ENCODE measurements at regions not wholly inside any gene's neighbourhood (a gene's known extent, or its start where the extent isn't known, plus 50 kb on each side); places are given as distances from the start of the nearest gene placed in this dataset.

GRCh38 chr4:149931431-149931830 lies 115.8 kb upstream of the IQCM start:
- Histone ChIP-seq H3K4me3 (ENCODE audit: low read length) (no peak overlapping the region), H3K27ac (ENCODE audit: low read length) (no peak overlapping the region), H3K4me1 (ENCODE audit: control insufficient read depth, insufficient read depth, low read length) (no peaks in the 10 kb centered on the region), H3K9me3 (ENCODE audit: control insufficient read depth, low read length) (no peaks in the 10 kb centered on the region), H3K27me3 (ENCODE audit: control insufficient read depth, insufficient read depth) (no peaks in the 10 kb centered on the region)
- 61% methylated on average over 2 of the region's 2 CpGs for WGBS
- DNase-seq, result no peak
- ATAC-seq, result no peak
- intact Hi-C loops (cut with DNase I), result no loop called here

GRCh38 chr4:149932188-149932587 lies 116.5 kb upstream of the IQCM start:
- Histone ChIP-seq H3K27ac (ENCODE audit: low read length) (no peak overlapping the region), H3K4me3 (ENCODE audit: low read length) (no peak overlapping the region), H3K27me3 (ENCODE audit: control insufficient read depth, insufficient read depth) (no peaks in the 10 kb centered on the region), H3K4me1 (ENCODE audit: control insufficient read depth, insufficient read depth, low read length) (no peaks in the 10 kb centered on the region), H3K9me3 (ENCODE audit: control insufficient read depth, low read length) (no peaks in the 10 kb centered on the region)
- ATAC-seq (no peak), DNase-seq (no peak)
- 83% methylated on average over 3 of the region's 3 CpGs for WGBS
- intact Hi-C loops (cut with DNase I), result no loop called here

GRCh38 chr4:149933120-149933519 lies 117.5 kb upstream of the IQCM start:
- no peak for DNase-seq
- H3K27ac ChIP-seq (ENCODE audit: low read length), result no peak overlapping the region
- H3K9me3 ChIP-seq (ENCODE audit: control insufficient read depth, low read length), result no peaks in the 10 kb centered on the region
- no peaks in the 10 kb centered on the region for H3K27me3 ChIP-seq (ENCODE audit: control insufficient read depth, insufficient read depth)
- H3K4me1 ChIP-seq (ENCODE audit: control insufficient read depth, insufficient read depth, low read length), result no peaks in the 10 kb centered on the region
- H3K4me3 ChIP-seq (ENCODE audit: low read length), result no peak overlapping the region
- no peak for ATAC-seq
- intact Hi-C loops (cut with DNase I), result no loop called here
- 17% methylated on average over 1 of the region's 1 CpG for WGBS

- Histone ChIP-seq H3K27ac (ENCODE audit: low read length) (no peak overlapping the region), H3K27me3 (ENCODE audit: control insufficient read depth, insufficient read depth) (no peaks in the 10 kb centered on the region), H3K4me1 (ENCODE audit: control insufficient read depth, insufficient read depth, low read length) (no peaks in the 10 kb centered on the region), H3K4me3 (ENCODE audit: low read length) (no peak overlapping the region), H3K9me3 (ENCODE audit: control insufficient read depth, low read length) (no peaks in the 10 kb centered on the region)
- ATAC-seq (peak; percentile 34 to 47), DNase-seq (no peak)
- WGBS, result 26% methylated on average over 3 of the region's 3 CpGs
- intact Hi-C loops (cut with DNase I), result no loop called here
Observed at GRCh38 chr4:149933883-149934282, 118.2 kb upstream of the IQCM start.

- Histone ChIP-seq H3K4me3 (ENCODE audit: low read length) (no peak overlapping the region), H3K27ac (ENCODE audit: low read length) (no peak overlapping the region), H3K9me3 (ENCODE audit: control insufficient read depth, low read length) (no peaks in the 10 kb centered on the region), H3K27me3 (ENCODE audit: control insufficient read depth, insufficient read depth) (no peaks in the 10 kb centered on the region), H3K4me1 (ENCODE audit: control insufficient read depth, insufficient read depth, low read length) (no peaks in the 10 kb centered on the region)
- WGBS, result 62% methylated on average over 5 of the region's 5 CpGs
- no peak for ATAC-seq
- intact Hi-C loops (cut with DNase I), result no loop called here
- DNase-seq, result no peak
Observed at GRCh38 chr4:149949381-149949780, 128.9 kb upstream of the DCLK2 start.

GRCh38 chr4:149951152-149951900 lies 126.9 kb upstream of the DCLK2 start:
- WGBS, result 82% methylated on average over 5 of the region's 5 CpGs

GRCh38 chr4:149952101-149952500 lies 126.1 kb upstream of the DCLK2 start:
- H3K9me3 ChIP-seq (ENCODE audit: control insufficient read depth, low read length), result no peaks in the 10 kb centered on the region
- H3K27ac ChIP-seq (ENCODE audit: low read length), result no peak overlapping the region
- DNase-seq (no peak), ATAC-seq (no peak)
- H3K4me1 ChIP-seq (ENCODE audit: control insufficient read depth, insufficient read depth, low read length), result no peaks in the 10 kb centered on the region
- no peaks in the 10 kb centered on the region for H3K27me3 ChIP-seq (ENCODE audit: control insufficient read depth, insufficient read depth)
- intact Hi-C loops (cut with DNase I), result no loop called here
- no peak overlapping the region for H3K4me3 ChIP-seq (ENCODE audit: low read length)
- WGBS, result 90% methylated on average over 1 of the region's 1 CpG

More at GRCh38 chr4:149951152-149951900, 126.9 kb upstream of the DCLK2 start:
- H3K4me1 ChIP-seq (ENCODE audit: control insufficient read depth, insufficient read depth, low read length), result no peaks in the 10 kb centered on the region
- H3K9me3 ChIP-seq (ENCODE audit: control insufficient read depth, low read length), result no peaks in the 10 kb centered on the region
- intact Hi-C loops (cut with DNase I), result no loop called here
- no peak overlapping the region for H3K27ac ChIP-seq (ENCODE audit: low read length)
- no peak overlapping the region for H3K4me3 ChIP-seq (ENCODE audit: low read length)
- DNase-seq, result no peak
- ATAC-seq, result no peak
- no peaks in the 10 kb centered on the region for H3K27me3 ChIP-seq (ENCODE audit: control insufficient read depth, insufficient read depth)

- 83% methylated on average over 5 of the region's 5 CpGs for WGBS
- no peak for ATAC-seq
- H3K4me3 ChIP-seq (ENCODE audit: low read length), result no peak overlapping the region
- DNase-seq, result no peak
- no peaks in the 10 kb centered on the region for H3K27me3 ChIP-seq (ENCODE audit: control insufficient read depth, insufficient read depth)
- no peaks in the 10 kb centered on the region for H3K9me3 ChIP-seq (ENCODE audit: control insufficient read depth, low read length)
- intact Hi-C loops (cut with DNase I), result no loop called here
- no peaks in the 10 kb centered on the region for H3K4me1 ChIP-seq (ENCODE audit: control insufficient read depth, insufficient read depth, low read length)
- no peak overlapping the region for H3K27ac ChIP-seq (ENCODE audit: low read length)
Observed at GRCh38 chr4:149952716-149953115, 125.5 kb upstream of the DCLK2 start.

GRCh38 chr4:149955780-149956390 lies 122.4 kb upstream of the DCLK2 start:
- no peak overlapping the region for H3K4me3 ChIP-seq (ENCODE audit: low read length)
- no peaks in the 10 kb centered on the region for H3K27me3 ChIP-seq (ENCODE audit: control insufficient read depth, insufficient read depth)
- no peak overlapping the region for H3K27ac ChIP-seq (ENCODE audit: low read length)
- DNase-seq (no peak), ATAC-seq (no peak)
- intact Hi-C loops (cut with DNase I), result no loop called here
- no peaks in the 10 kb centered on the region for H3K4me1 ChIP-seq (ENCODE audit: control insufficient read depth, insufficient read depth, low read length)
- no peaks in the 10 kb centered on the region for H3K9me3 ChIP-seq (ENCODE audit: control insufficient read depth, low read length)
- 75% methylated on average over 2 of the region's 2 CpGs for WGBS

GRCh38 chr4:149956678-149957077 lies 121.6 kb upstream of the DCLK2 start:
- no peak for DNase-seq
- ATAC-seq, result no peak
- 92% methylated on average over 3 of the region's 3 CpGs for WGBS
- Histone ChIP-seq H3K4me1 (ENCODE audit: control insufficient read depth, insufficient read depth, low read length) (no peaks in the 10 kb centered on the region), H3K9me3 (ENCODE audit: control insufficient read depth, low read length) (no peaks in the 10 kb centered on the region), H3K4me3 (ENCODE audit: low read length) (no peak overlapping the region), H3K27me3 (ENCODE audit: control insufficient read depth, insufficient read depth) (no peaks in the 10 kb centered on the region), H3K27ac (ENCODE audit: low read length) (no peak overlapping the region)
- intact Hi-C loops (cut with DNase I), result no loop called here

- Histone ChIP-seq H3K27ac (ENCODE audit: low read length) (no peak overlapping the region), H3K9me3 (ENCODE audit: control insufficient read depth, low read length) (no peaks in the 10 kb centered on the region), H3K4me1 (ENCODE audit: control insufficient read depth, insufficient read depth, low read length) (no peaks in the 10 kb centered on the region), H3K4me3 (ENCODE audit: low read length) (no peak overlapping the region), H3K27me3 (ENCODE audit: control insufficient read depth, insufficient read depth) (no peaks in the 10 kb centered on the region)
- DNase-seq (no peak), ATAC-seq (no peak)
- 75% methylated on average over 5 of the region's 5 CpGs for WGBS
- intact Hi-C loops (cut with DNase I), result no loop called here
Observed at GRCh38 chr4:149961876-149962597, 116.2 kb upstream of the DCLK2 start.

Data from right cardiac atrium (tissue), 5 donors.